H1 (cell line): ENCODE measurements at regions not wholly inside any gene's neighbourhood (a gene's known extent, or its start where the extent isn't known, plus 50 kb on each side); places are given as distances from the start of the nearest gene placed in this dataset.

Experiments used
- CBX8 ChIP-seq: fragments of 300-800, 300-1000 bp; sonication (generic); IDR thresholded peaks from 2 replicates; pipeline ENCODE4 v1.7.1; 2016; ENCODE audit warnings: low read depth, low read length, borderline replicate concordance

DNA sequence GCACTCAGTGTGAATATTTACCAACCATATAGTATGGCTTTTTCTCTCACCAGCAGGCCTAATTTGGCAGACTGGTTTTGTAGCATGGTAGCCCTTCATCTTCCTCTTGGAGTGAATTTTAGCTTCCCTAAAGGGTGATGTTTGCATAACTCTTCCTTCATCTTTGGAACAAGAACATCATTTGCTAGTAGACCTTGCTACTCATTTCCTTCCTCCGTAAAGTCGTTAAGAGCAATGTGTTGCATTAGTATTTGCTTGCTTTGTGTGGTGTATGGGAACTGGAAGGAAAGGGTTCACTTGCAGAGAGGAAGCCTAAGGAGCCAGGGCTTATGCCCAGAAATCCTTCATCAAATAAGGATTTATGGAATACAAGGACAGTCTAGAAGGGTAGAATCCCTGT, 50.2 kb upstream of the PGRMC2 start (continued):
- TF ChIP-seq CBX8, result no peak
- TF ChIP-seq, all 59 proteins: peak for 0
